Cardiac fibroblast (primary cell): ENCODE measurements at regions not wholly inside any gene's neighbourhood (a gene's known extent, or its start where the extent isn't known, plus 50 kb on each side); places are given as distances from the start of the nearest gene placed in this dataset.

Experiments used
- DNase-seq, 2 donors: peaks; one replicate each; pipeline versions ENCODE4 v3.0.0 to v3.0.0-alpha.2; 2010; ENCODE audit warnings: low read depth in 2 of 2
- H3K4me3 ChIP-seq, 2 donors: replicated peaks in 1 of 2; 1 replicate in 1 of 2; 2 replicates in 1 of 2; pipeline ENCODE4 v1.5.1; 2011; ENCODE audit warnings: low read depth in 2 of 2, low read length in 2 of 2, mild to moderate bottlenecking in 2 of 2, moderate library complexity in 1 of 2
- CTCF ChIP-seq: IDR thresholded peaks from one replicate; pipeline ENCODE4 v1.5.1; 2011; ENCODE audit warnings: low read depth, mild to moderate bottlenecking, low read length, inconsistent platforms

GRCh38 chr10:34028936-34029335 lies 694.5 kb upstream of the NRP1 start:
- no peak for TF ChIP-seq CTCF
- no peak overlapping the region for H3K4me3 ChIP-seq
- no peak for DNase-seq

- no peak overlapping the region for H3K4me3 ChIP-seq
- TF ChIP-seq CTCF = no peak
- peak; percentile 37 to 63 for DNase-seq
Observed at GRCh38 chr10:34024693-34025425, 690.4 kb upstream of the NRP1 start.

GRCh38 chr10:34024282-34024681 lies 689.8 kb upstream of the NRP1 start:
- TF ChIP-seq CTCF = no peak
- no peak for DNase-seq
- no peak overlapping the region for H3K4me3 ChIP-seq

GRCh38 chr10:34022195-34022594 lies 687.7 kb upstream of the NRP1 start:
- TF ChIP-seq CTCF = no peak
- H3K4me3 ChIP-seq = no peak overlapping the region
- DNase-seq = no peak

GRCh38 chr10:34018784-34019183 lies 684.3 kb upstream of the NRP1 start:
- no peak for TF ChIP-seq CTCF
- no peak for DNase-seq
- H3K4me3 ChIP-seq = no peak overlapping the region

- no peak for TF ChIP-seq CTCF
- H3K4me3 ChIP-seq = no peak overlapping the region
- peak in 1 of 2 donors; percentile 38 for DNase-seq
Observed at GRCh38 chr10:34018129-34018528, 683.7 kb upstream of the NRP1 start.

- no peak for DNase-seq
- H3K4me3 ChIP-seq = no peak overlapping the region
- TF ChIP-seq CTCF = peak; percentile 9
Observed at GRCh38 chr10:34017281-34017680, 682.8 kb upstream of the NRP1 start.
